Stromal cell of bone marrow (primary cell): ENCODE measurements at regions not wholly inside any gene's neighbourhood (a gene's known extent, or its start where the extent isn't known, plus 50 kb on each side); places are given as distances from the start of the nearest gene placed in this dataset.

Experiments used
- DNase-seq: peaks from one replicate; pipeline ENCODE4 v3.0.0-alpha.2; 2012; ENCODE audit warnings: low read depth

DNA sequence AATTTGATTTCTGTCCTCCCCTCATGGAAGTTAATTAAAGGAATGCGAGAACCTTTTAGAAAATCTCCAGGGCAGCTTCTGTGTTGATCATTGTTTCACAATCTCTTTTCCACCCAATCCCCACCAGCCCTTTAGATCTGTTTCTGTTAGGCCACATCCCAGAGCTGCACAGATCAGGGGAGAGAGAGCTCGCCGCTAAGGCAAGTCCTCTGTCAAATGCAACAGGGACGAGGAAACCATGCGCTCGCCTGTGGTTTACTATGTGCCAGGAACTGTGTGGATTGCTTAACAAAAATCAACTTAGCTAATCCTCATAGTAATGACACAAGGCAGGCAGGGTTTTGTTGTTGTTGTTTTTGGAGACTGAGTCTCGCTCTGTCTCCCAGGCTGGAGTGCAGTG, 115.4 kb downstream of the SALL1 start:
- no peak for DNase-seq

DNA sequence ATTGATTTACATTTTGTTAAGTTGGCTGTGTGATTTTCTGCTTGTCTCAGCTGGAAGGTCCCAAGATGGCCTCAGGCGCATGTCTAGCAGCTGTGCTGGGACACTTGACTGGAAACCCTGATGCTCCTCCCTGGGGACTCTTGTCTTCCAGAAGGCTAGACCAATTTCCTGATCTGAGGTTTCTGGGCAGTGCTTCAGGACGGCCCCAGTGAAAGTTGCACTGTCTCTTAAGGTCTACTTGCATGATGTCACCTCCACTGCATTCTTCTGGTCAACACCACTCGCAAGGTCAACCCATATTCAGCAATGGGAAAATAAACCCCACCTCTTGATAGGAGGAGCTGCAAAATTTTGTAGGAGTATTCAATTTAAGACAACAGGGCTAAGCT, 116.0 kb downstream of the SALL1 start:
- DNase-seq, result no peak

DNA sequence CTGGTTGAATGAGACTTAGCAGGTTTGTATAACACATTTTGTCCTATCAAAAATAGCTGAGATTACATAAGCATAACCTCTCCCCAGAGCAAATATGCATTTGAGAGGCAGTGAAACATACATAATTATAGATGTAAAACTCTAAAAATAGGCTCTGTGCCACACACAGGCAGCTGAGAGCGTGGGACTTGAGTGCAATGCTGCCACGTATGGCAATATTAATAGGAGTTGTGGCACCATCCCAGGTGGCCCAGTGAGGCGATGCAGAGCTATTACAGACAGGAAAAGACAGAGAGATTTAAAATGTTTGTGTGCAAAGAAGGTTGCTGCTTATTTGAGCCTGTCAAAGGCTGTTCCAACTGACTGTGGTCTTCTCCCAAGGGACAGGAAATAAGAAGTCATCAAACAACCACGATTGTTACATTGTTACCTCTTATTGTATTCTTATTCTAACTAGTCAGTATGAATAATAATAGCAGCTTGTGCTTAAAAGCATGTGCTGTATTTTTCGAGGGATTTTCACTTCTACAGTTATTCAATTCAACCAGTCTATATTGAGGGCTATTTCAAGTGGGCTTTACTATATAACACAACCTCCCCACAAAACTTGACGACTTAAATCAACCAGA, 116.5 kb downstream of the SALL1 start:
- no peak for DNase-seq

DNA sequence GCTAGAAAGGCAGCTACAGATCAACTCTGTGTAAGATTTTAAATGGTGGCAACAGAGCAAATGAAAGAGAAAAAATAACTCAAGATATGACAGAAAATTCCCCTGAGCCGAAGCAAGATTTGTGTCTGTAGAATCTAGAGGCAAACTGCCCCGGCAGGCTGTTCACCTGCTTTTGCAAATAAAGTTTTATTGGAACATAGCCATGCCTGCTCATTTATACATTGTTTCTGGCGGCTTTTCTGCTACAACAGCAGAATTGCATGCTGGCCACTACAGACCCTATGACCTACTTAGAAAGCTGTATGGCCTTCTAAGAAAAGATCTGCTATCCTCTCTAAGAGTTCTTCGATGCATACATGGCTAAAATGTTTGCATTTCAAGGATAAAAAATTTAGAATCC, 119.5 kb downstream of the SALL1 start:
- no peak for DNase-seq

DNA sequence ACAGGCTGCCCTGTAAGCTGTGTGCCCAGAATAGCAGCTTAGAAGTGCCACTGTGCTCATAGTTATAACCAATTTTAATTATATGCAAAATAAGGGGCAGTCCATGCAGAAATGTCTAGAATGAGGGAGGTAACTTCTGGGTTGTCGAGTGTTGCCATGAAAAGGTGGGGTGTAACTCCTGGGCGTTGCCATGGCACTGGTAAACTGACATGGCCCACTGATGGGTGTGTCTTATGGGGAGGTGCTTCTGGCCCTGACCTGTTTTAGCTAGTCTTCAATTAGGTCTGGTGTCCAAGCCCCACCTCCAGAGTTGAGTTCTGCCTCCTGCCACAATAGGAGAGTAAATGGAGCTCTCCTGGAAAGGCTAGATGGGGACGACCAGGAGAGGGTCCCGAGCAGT, 120.6 kb downstream of the SALL1 start:
- DNase-seq, result no peak

DNA sequence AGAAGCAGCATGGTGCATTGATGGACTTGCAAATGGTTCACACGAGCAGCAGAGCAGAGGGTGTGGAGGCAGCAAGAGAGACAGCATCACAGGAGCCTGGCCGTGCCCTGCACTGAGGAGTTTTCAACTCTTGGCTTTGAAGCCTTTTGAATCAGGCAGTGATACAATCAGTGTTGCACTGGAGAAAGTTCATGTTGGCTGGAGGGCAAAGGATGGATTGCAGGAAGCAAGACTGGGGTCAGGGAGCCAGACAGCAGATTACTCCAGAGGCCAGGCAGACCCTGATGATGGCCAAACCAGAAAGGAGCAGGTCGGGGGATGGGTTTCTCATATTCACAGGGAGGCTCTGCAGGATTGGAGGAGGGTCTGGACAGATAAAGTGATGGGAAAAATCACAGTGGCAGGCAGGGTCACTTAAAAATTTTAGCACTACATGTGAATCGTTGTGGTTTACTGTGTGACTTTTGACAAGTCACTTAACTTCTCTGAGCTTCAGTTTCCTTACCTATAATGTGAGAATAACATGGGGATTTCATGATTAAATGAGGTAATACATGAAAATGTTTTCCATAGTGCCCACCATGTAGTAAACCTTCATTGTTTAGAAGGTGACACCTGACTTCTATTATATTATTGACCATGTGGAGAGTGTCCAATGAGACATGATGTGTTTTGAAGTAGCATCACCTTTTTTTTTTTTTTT, 125.3 kb downstream of the SALL1 start:
- DNase-seq, result no peak

DNA sequence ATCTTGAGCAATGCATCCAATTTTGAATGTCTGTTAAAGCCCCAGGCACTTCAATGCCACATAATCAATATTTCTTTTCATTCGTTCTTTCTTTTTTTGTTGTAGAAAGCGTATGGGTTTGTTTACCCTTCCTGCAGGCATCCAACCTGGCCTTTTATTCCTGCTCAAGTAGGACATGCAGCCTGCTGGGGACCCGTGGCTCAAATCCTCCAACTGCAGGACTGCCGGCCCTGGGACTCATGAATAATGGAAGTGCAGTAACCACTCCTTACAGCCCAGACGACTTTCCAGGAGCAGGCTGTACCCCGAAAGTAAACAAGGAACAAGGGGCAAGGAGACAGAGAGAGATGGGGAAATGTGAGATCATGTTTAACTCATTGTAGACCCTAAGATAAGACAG, 126.4 kb downstream of the SALL1 start:
- no peak for DNase-seq

DNA sequence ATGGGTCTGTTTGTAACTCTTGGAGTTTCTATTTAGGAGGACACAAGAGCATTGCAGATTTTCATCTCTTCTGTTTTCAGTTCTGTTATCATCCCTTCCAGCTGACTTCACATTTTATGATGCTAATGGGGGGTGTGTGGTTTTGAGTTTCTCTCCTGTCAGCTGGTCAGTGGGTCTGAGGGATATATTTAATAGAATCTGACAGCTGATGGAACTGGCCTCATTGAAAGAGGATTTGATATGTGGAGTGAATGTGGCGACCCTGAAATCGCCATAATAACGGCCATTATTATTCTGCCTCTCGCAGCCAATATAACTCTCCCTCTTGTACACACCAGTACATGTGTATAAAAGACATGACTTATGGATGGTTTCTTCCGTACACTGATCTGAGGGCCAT, 128.1 kb downstream of the SALL1 start:
- DNase-seq, result no peak

DNA sequence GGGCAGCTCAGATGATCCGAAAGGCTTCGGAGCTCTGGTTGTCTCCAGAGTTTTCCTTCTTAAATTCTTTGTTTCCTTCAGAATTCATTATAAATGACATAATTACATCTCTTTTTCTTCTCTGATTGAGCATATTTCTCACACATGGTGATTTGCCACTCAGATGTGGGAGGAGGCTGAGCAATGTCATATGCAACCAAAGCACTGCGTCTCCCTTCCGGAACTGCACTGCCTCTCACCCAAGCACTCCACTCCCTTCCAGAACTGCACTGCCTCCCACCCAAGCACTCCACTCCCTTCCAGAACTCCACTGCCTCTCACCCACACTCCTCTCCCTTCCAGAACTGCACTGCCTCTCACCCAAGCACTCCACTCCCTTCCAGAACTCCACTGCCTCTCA, 131.5 kb downstream of the SALL1 start:
- no peak for DNase-seq

DNA sequence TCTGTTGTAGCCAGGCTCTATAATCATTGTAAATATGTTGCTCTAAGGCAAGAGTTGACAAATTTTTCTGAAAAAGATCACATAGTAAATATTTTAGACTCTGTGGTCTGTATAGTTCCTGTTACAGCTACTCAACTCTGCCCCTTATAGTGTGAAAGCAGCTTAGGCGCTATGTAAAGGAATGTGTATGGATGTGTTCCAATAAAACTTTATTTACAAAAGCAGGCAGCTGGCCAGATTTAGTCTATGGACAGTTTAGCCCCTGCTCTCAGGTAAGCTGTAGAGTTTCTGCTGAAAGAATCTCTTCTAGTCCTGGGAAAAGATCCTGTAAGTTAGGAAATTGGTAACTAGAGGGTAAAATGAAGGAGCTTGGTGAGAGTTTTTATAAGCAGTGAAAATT, 133.1 kb downstream of the SALL1 start:
- no peak for DNase-seq

DNA sequence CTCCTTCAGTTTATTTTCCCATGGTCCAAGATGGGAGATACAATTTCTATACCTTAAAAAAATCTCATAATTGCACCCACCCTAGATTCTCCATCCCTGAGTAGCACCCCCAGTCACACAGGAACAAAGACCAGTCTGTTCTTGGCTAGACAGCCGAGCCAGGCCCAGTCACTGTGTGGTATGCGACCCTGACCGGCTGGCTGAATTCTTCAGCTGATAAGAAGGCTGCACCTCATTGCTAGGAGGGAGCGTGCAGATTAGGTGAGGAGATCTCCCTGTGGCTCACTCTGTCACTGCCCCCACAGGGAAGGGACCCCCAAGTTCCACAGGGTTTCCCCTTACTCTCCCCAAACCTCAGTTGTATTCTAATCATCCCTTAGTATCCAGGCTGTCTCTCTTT, 138.7 kb downstream of the SALL1 start:
- no peak for DNase-seq

DNA sequence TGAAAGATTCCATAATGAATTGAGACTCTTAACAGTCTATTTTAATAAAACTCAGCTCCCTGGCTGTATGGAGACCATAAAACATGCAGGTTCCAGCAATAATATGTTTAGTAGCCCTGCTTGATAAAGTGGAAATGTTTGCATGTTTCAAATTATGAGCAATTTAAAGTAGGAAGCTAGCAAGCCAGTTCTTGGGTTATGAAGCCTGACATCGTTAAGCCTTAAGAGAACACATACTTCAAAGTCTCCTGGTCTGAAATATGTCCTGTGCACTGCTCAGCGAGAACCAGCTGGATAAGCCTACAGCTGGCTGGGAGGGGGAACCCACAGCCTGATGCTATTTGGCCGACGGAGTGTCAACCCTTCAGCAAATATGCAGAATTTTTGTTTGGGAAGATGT, 140.3 kb downstream of the SALL1 start:
- no peak for DNase-seq

DNA sequence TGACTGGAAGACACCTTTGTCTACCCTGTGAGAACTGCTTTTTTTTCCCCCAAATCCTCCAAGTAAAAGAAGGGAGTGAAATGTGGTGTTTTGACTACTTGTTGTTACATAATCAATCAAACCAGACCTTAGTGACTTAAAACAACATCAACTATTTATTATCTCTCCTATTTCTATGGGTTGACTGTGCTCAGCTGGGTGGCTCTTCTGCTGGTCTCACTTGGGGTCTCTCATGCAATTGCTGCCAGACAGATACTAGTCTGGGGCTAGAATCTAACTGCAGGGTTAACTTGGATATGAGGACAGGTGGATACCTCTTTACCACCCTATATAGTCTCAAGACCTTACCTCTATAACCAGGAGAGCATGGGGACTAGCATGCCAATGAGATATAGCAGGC, 141.3 kb downstream of the SALL1 start:
- DNase-seq, result no peak

DNA sequence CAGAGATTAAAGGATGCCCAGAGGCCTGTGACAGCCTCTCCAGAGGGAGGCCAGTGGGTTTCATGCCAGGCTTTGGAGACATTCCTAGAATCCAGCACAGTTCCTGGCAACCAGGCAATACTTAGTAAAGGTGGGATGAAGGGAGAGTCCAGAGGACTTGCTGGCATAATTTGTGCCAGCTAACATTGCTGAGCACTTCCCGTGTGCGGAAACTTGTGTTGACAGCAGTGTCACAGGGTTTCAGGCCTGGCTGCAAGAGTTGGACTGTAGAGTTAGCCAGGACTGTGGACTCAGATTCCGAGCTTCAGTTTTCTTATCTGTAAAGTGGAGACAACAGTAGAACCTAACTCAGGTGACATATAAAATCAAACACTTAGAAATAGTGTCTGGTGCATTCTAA, 141.7 kb downstream of the SALL1 start:
- no peak for DNase-seq

DNA sequence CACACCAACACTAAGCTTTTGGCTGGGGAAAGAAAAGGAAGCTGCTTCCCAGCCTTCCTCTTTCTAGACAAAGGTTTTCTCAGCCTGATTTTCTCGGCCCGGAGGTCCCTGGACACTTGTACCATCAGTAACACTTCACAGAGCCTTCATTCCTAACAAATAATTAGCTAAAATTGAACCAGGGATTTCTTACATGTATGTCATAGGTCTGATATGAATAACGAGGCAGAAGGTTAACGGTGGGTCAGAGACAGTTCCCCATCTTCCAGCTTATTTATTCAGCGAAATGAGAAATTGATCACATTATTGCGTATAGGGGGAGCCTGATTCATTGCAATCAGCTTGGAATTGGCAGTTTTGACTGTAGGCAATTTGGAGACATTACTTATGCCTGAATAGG, 142.5 kb downstream of the SALL1 start:
- DNase-seq, result no peak

DNA sequence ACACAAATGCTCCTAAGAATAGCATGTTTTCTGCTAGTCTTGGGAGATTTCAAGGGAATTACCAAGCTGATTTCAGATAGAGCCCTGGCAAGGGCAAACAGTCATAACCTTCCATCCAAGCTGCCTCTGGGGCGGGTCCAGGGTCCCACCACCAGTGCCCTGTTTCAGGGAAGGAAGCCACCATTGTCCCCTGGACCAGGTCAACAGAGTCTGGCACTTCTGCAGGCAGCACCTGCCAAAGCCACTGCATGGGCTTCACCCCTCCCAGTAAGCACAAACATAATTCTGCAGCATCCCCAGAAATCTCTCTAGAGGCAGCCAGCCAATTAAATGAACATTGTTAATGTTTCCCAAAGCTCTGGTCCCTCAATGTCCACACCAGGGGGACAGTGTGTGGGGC, 143.0 kb downstream of the SALL1 start:
- no peak for DNase-seq

DNA sequence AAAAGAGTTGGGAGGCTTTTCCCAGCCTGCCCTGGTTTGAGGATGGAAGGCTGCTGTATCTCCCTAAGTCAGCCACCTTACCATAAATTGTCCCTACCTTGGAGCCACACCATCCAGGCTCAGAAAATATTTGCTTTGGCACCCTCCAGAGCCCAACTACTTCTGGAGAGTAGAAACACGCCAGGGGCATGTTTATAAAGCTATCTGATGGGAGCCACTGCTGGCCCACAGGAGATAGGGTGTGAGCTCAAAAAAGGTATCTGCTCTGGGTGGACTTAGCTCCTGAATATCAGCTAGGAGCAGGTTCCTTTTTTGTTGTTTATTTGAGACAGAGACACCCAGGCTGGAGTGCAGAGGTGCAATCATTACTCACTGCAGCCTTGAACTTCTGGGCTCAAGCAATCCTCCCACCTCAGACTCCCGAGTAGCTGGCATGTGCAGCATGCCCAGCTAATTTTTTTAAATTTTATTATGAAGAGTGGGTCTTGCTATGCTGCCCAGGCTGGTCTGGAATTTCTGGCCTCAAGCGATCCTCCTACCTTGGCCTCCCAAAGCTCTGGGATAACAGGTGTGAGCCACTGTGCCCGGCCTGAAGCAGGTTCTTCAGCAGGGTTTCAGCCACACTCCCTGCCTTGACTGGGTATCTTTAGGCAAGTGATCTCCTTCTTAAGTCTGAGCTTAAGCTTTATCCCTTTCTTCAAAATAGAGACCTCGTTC, 147.1 kb downstream of the SALL1 start:
- no peak for DNase-seq

DNA sequence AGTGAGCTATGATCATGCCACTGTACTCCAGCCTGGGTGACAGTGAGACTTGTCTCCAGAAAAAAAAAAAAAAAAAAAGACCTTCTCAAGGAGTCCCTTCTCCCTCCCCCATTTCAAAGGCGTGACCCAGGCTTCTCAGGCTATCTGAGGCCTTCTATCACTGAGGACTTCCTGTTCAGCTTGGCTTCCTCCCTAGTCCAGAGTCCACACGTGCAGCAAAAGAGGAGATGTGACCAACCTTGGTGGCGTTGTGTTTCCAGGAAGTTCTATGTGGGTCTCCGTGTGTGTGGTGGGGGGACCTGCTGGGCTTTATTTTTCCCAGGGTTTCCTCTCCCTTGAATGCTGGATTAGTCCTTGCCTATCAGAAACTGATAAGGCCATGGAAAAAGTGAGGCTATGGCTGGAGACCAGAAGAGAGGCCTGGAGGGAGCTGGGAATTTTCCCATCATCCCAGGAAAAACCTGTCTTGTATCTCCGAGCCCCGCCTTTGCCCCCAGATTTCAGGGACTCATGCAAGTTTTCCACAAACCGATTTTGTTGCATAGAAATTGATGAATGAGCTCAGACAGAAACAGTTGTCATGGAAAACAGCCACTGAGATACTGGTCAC, 148.1 kb downstream of the SALL1 start:
- DNase-seq, result no peak

DNA sequence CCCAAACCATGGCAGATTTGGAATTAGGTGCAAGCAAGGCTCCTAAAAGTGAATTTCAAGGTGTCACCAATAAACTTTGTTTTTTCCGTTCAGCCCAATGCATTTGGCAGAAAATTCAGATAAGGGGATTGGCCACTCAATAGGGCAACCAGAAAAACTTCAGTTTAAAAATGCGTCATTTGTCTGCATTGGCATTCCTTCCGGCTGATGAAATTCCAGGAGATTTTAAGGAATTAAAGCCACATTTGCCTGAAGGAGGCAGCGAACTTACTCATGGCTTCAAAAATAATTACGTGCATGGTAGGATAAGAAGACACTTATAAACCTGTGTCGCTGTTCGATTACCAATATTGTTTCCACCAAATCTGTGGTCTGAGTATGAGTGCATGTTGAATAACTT, 151.9 kb downstream of the SALL1 start:
- no peak for DNase-seq

DNA sequence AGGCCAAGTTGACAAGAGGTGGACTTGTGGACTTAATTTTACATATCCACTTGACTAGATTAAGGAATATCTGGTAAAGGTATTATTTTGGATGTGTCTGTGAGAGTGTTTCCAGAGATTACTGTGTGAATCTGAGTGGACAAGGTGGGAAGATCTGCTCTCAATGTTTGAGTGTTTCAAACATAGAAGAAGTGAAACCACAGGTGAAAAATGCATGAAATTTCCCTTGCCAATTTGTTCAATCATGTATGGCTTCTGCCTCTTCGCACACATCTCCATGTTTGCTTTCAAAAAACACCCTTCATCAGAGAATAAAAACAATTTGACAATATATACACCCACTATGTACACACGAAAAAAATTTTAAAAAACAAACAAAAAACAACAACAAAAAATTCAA, 152.7 kb downstream of the SALL1 start:
- no peak for DNase-seq

DNA sequence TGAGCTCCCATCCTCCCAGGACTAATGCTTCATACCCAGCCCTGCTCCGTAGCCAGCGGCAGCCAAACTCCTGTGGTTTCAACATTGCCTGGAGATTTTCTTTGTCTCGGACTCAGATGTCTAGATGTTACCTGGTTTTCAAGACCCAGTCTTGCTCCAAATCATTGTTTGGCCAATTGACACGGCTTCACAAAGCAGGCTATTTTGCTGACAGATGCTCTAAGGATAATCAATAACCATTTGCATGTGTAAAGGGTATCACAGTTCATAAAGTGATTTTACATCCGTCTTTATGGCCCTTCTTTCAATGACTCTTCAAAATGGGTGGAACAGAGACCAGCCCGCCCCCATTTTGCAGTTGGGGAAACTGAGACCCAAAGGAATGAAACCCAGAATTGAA, 153.4 kb downstream of the SALL1 start:
- no peak for DNase-seq

DNA sequence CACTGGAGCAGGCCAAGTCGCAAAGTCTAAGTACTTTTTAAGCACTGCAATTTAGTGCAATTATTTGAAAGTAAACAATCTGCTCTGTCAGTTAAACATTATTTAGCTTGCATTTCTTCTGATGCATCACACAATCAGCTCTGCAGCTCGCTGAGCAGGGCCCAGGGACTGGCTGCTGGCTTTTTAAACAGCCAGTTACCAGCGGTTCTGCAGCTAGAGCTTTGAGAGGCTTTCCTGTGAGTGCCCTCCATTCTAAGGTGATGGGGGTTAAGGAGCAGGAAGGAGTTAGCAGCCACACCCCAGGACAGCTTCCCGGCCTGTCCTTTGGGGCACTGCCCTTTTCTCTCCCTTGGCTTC, 154.3 kb downstream of the SALL1 start:
- DNase-seq, result no peak

DNA sequence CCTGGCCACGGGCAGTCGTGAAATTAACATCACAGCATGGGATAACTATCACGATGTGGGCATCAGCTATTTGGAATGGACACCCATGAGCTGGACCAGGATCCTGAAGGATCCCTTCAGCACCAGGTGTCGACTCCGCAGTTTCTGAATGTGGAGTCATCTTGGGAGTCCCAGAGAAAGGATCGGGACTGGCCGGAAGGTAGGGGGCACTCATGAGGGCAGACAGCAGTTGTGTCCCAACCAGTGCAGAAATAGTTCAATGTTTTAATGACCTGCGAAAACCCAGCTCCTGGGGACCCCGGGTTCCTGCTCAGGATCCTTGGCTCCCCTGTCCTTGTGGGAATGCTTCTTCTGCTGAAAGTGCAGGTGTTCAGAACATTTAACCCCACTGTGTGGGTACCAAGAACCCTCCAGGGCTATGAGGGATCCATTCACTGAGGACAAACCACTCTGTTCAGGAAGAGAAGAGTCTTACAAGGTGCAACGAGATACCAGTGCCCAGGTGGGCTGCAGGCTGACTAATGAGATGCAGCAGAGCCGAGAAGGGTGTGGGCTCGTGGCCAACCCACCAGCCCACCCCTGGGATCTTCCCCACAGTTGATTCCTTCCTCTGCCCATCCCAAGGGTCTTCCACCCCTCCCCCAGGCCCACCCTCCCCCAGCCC, 154.8 kb downstream of the SALL1 start:
- DNase-seq, result no peak
